ENCODE measurements at regions not wholly inside any gene's neighbourhood (a gene's known extent, or its start where the extent isn't known, plus 50 kb on each side); places are given as distances from the start of the nearest gene placed in this dataset.

DNA sequence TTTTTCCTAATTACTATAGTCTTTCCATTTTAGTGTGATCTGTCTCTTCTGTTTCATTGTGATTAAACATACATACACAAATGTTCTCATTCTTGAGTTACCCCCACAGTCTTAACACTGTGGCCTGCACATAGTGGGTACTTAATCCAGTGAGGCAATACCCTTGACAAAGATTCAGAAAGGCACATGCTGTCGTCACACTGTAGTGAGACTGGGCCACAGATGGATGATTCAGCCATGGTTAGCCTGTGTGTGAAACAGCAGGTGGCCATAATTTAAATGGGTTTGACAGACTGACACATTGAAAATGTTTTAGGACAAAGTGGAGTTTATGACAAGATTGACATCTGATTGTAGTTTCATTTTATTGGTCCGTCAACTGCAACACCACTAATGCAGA, 313.1 kb downstream of the C11orf87 start:
- TF ChIP-seq, protein P1, sequence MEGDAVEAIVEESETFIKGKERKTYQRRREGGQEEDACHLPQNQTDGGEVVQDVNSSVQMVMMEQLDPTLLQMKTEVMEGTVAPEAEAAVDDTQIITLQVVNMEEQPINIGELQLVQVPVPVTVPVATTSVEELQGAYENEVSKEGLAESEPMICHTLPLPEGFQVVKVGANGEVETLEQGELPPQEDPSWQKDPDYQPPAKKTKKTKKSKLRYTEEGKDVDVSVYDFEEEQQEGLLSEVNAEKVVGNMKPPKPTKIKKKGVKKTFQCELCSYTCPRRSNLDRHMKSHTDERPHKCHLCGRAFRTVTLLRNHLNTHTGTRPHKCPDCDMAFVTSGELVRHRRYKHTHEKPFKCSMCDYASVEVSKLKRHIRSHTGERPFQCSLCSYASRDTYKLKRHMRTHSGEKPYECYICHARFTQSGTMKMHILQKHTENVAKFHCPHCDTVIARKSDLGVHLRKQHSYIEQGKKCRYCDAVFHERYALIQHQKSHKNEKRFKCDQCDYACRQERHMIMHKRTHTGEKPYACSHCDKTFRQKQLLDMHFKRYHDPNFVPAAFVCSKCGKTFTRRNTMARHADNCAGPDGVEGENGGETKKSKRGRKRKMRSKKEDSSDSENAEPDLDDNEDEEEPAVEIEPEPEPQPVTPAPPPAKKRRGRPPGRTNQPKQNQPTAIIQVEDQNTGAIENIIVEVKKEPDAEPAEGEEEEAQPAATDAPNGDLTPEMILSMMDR (conservative IDR thresholded peaks at IDR 0.05 in 1 of 2, IDR thresholded peaks at IDR 0.05 in 1 of 2; ENCODE audit: extremely low read depth in 1 of 2, insufficient read depth in 1 of 2, low read depth in 1 of 2, low read length in 2 of 2), result no peak
- no peak for TF ChIP-seq EZH2 (IDR thresholded peaks at IDR 0.05; ENCODE audit: borderline replicate concordance, low read length)
